OCI-LY3 (cell line): ENCODE measurements at regions not wholly inside any gene's neighbourhood (a gene's known extent, or its start where the extent isn't known, plus 50 kb on each side); places are given as distances from the start of the nearest gene placed in this dataset.

ENCODE experiments used
- H2AFZ ChIP-seq: fragments of 200-600, 300-600 bp; shearing (Covaris generic); 2 replicates; pipeline ENCODE4 v1.6.0; 2014; ENCODE audit warnings: antibody characterized with exemption, low read depth, low read length
- H3K27ac ChIP-seq: fragments of 200-600, 300-600 bp; sonication (generic); 2 replicates; pipeline ENCODE4 v1.5.1; 2014; ENCODE audit warnings: mild to moderate bottlenecking, low read length, moderate library complexity, mixed read lengths
- H3K27me3 ChIP-seq: fragments of 200-600, 300-600 bp; sonication (generic); 2 replicates; pipeline ENCODE4 v1.6.1; 2014; ENCODE audit warnings: low read depth, low read length, mixed read lengths
- H3K36me3 ChIP-seq: fragments of 200-600, 300-600 bp; sonication (generic); replicated peaks from 2 replicates; pipeline ENCODE3; 2014; ENCODE audit warnings: low read depth, low read length, mixed read lengths
- H3K4me1 ChIP-seq: fragments of 300-600, 200-600 bp; sonication (generic); 2 replicates; pipeline ENCODE4 v1.6.1; 2014; ENCODE audit warnings: low read length, mixed read lengths
- H3K4me2 ChIP-seq: fragments of 200-600, 300-600 bp; sonication (generic); 2 replicates; pipeline ENCODE4 v1.6.1; 2014; ENCODE audit warnings: low read length, mixed read lengths
- H3K4me3 ChIP-seq: fragments of 300-600, 200-600 bp; sonication (generic); 2 replicates; pipeline ENCODE4 v1.5.1; 2014; ENCODE audit warnings: antibody characterized with exemption, mild to moderate bottlenecking, low read length, moderate library complexity
- H3K79me2 ChIP-seq: fragments of 300-600, 200-600 bp; shearing (Covaris generic); 2 replicates; pipeline ENCODE4 v1.6.1; 2014; ENCODE audit warnings: mild to moderate bottlenecking, low read length, mixed read lengths
- H3K9ac ChIP-seq: fragments of 300-600, 200-600 bp; shearing (Covaris generic); 2 replicates; pipeline ENCODE4 v1.6.0; 2014; ENCODE audit warnings: mild to moderate bottlenecking, low read length, moderate library complexity
- H3K9me3 ChIP-seq: fragments of 200-600, 300-600 bp; shearing (Covaris generic); 2 replicates; pipeline ENCODE4 v1.6.1; 2014; ENCODE audit warnings: low read length, mixed read lengths; ENCODE audit not compliant: insufficient read depth
- H4K20me1 ChIP-seq: fragments of 200-600, 300-600 bp; sonication (generic); 2 replicates; pipeline ENCODE4 v1.6.1; 2016; ENCODE audit warnings: low read length, mixed read lengths; ENCODE audit not compliant: insufficient read depth
- CTCF ChIP-seq: fragments of 200-600, 300-600 bp; sonication (generic); IDR thresholded peaks from 2 replicates; pipeline ENCODE4 v1.5.1; 2014; ENCODE audit warnings: antibody characterized with exemption, low read length, low read depth
- EZH2phosphoT487 ChIP-seq: fragments of 200-600 bp; shearing (Covaris generic); IDR thresholded peaks from 2 replicates; pipeline ENCODE4 v1.6.1; 2018; ENCODE audit warnings: antibody characterized with exemption, mixed run types, low read depth

DNA sequence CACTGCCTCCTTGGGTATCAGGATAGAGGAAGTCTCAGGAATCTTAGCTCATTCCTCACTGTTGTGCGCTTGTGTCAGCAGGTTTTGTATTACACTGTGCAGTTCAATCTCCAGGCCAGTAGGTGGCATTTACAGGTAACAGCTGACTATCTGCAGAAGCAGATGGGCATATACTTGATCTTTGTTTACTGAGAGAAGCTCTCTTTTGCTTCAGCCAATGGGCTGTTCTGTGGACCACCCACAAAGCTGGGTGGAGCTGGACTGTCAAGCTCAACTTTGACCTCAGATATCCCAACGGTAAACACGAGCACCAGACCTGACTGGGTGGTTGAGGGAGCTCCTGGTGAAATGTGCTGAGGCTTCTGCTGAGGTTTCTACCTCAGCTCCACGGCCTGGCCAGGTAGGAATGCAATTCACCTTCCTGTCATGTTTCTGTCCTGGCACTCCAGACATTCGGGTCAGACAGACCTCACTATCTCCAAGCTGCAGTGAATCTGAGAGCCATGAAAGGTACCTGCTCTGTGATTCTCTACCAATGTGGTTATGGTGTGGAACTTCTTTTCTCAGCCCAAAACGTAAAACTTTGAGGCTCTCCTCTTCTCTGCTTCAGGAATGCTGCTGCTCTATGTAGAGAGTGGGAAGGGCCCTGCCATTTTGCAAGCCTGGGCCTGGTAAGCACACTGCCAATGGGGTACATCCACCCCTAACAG, 167.9 kb upstream of the ACTBL2 start:
- H3K9ac ChIP-seq, result no peak overlapping the region
- H3K79me2 ChIP-seq, result no peaks in the 10 kb centered on the region
- H3K27me3 ChIP-seq, result no peaks in the 10 kb centered on the region
- no peak overlapping the region for H2AFZ ChIP-seq
- no peak overlapping the region for H3K4me3 ChIP-seq
- no peaks in the 10 kb centered on the region for H4K20me1 ChIP-seq
- H3K4me1 ChIP-seq, result no peaks in the 10 kb centered on the region
- H3K27ac ChIP-seq, result no peak overlapping the region
- no peak overlapping the region for H3K4me2 ChIP-seq
- no peaks in the 10 kb centered on the region for H3K9me3 ChIP-seq
- no peaks in the 10 kb centered on the region for H3K36me3 ChIP-seq
- TF ChIP-seq CTCF, result peak; percentile 60
- TF ChIP-seq EZH2phosphoT487, result no peak

GRCh38 chr5:57642698-57643097, 160.1 kb upstream of the ACTBL2 start:
- Histone ChIP-seq H3K79me2 (no peaks in the 10 kb centered on the region), H3K4me2 (no peak overlapping the region), H3K27me3 (peaks cover 4% of the 10 kb centered on the region; the same call in 1 of the 2 replicates), H3K36me3 (no peaks in the 10 kb centered on the region), H4K20me1 (no peaks in the 10 kb centered on the region), H3K9me3 (no peaks in the 10 kb centered on the region), H3K27ac (no peak overlapping the region), H3K4me1 (no peaks in the 10 kb centered on the region), H3K4me3 (no peak overlapping the region), H3K9ac (no peak overlapping the region), H2AFZ (no peak overlapping the region)
- TF ChIP-seq EZH2phosphoT487, result no peak
- no peak for TF ChIP-seq CTCF

DNA sequence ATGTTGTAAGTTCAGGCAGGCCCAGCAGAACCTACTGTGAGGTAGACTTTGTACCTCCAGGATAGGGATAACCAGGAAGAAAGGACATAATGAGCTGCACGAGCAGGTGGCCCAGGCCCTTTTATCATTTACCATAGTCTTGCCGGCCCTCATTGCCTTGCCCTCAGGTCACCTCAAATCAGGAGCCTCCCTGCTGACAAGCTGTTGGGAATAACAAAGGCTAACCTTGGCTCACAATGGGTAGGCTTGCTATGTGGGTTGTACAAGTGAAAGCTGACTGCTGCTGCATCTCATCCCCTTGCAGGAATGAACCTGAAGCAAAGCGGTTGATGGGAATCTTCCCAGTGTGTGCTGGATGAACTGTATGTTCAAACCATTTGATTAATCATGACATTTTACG, 159.5 kb upstream of the ACTBL2 start:
- no peak overlapping the region for H3K4me3 ChIP-seq
- no peak overlapping the region for H2AFZ ChIP-seq
- H3K36me3 ChIP-seq, result no peaks in the 10 kb centered on the region
- peaks cover 4% of the 10 kb centered on the region; the same call in 1 of the 2 replicates for H3K27me3 ChIP-seq
- TF ChIP-seq EZH2phosphoT487 (no peak), CTCF (no peak)
- H3K4me1 ChIP-seq, result no peaks in the 10 kb centered on the region
- H3K9me3 ChIP-seq, result no peaks in the 10 kb centered on the region
- H3K79me2 ChIP-seq, result no peaks in the 10 kb centered on the region
- no peaks in the 10 kb centered on the region for H4K20me1 ChIP-seq
- H3K4me2 ChIP-seq, result no peak overlapping the region
- H3K27ac ChIP-seq, result no peak overlapping the region
- H3K9ac ChIP-seq, result no peak overlapping the region

DNA sequence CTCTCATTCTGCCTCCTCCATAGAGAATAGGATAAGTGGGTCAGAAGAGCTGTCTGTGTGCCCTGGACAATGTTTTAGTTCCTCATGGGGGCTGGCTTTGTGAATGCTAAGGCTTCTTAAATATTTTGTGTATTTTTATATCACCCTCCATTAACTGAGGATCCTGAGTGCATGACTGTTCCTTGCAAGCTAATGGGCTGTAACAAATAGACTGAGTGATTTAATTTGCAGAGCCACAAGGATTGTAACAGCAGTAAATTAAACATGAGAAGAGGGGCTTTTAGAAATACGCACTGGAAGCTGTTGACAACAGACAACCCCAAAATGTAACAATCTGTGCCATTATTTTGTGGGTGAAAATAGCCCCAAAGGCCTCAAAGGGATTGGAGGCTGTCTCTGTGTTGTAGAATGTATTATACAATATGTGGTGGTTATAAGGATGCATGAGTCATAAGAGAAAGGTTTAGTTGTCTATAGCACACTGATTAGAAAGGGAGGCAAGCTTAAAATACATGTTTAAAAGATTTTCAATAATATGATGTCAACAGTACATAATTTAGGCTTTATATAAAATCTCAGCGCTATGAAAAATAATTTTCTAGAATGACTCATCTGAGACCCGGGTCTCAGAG, 152.7 kb upstream of the ACTBL2 start:
- Histone ChIP-seq H3K4me2 (no peak overlapping the region), H3K36me3 (no peaks in the 10 kb centered on the region), H3K4me3 (no peak overlapping the region), H3K79me2 (no peaks in the 10 kb centered on the region), H3K9ac (no peak overlapping the region), H3K27ac (no peak overlapping the region), H3K4me1 (no peaks in the 10 kb centered on the region), H2AFZ (no peak overlapping the region), H3K27me3 (peaks cover 3% of the 10 kb centered on the region; the same call in 1 of the 2 replicates), H3K9me3 (no peaks in the 10 kb centered on the region), H4K20me1 (no peaks in the 10 kb centered on the region)
- TF ChIP-seq EZH2phosphoT487 (no peak), CTCF (no peak)
